GM21515 (cell line): ENCODE measurements at regions not wholly inside any gene's neighbourhood (a gene's known extent, or its start where the extent isn't known, plus 50 kb on each side); places are given as distances from the start of the nearest gene placed in this dataset.

ENCODE experiments used
- ATAC-seq: cut with Tn5 transposase; IDR thresholded peaks from one replicate; pipeline ENCODE4 v1.9.1; 2021; ENCODE audit not compliant: unreplicated experiment

- no peak for ATAC-seq
These were observed 89.3 kb upstream of the UGT8 start for GRCh38 chr4:114509340-114509739.

GRCh38 chr4:114512595-114513295, 85.9 kb upstream of the UGT8 start:
- no peak for ATAC-seq

GRCh38 chr4:114519368-114519767, 79.2 kb upstream of the UGT8 start:
- ATAC-seq, result no peak

- no peak for ATAC-seq
These were observed 71.4 kb upstream of the UGT8 start for GRCh38 chr4:114527170-114527569.

GRCh38 chr4:114527637-114528036, 71.0 kb upstream of the UGT8 start:
- no peak for ATAC-seq

GRCh38 chr4:114535725-114536124, 62.9 kb upstream of the UGT8 start:
- no peak for ATAC-seq

- ATAC-seq, result no peak
These were observed 61.3 kb upstream of the UGT8 start for GRCh38 chr4:114537352-114537751.

- ATAC-seq, result no peak
These were observed 60.5 kb upstream of the UGT8 start for GRCh38 chr4:114538012-114538617.

GRCh38 chr4:114539985-114540384, 58.6 kb upstream of the UGT8 start:
- no peak for ATAC-seq

- no peak for ATAC-seq
These were observed 51.1 kb upstream of the UGT8 start for GRCh38 chr4:114547340-114548134.
